ENCODE measurements at regions not wholly inside any gene's neighbourhood (a gene's known extent, or its start where the extent isn't known, plus 50 kb on each side); places are given as distances from the start of the nearest gene placed in this dataset.
A peak's percentile ranks its signal among the peaks of the same experiment; 100 is the strongest.
"Not testable (repeated sequence)": the region's sequence is repeated elsewhere in the genome, so short reads cannot be mapped to it uniquely, and the experiment has no call there.

DNA sequence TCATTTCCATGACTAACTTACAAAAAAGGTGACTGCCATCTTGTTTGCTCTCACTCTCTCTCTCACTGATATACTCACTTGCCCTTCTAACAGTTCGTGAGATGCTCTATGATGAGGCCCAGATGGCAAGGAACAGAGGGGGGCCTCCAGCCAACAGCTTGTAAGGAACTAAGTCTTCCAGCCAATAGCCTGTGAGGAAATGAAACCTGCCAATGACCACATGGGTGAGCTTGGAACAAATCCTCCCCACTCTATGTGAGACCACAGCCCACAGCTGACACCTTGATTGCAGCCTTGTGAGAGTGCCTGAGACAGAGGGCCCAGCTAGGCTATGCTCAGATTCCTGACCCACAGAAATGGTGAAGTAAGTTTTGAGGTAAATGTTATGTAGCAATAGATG lies 153.7 kb downstream of the HHIPL2 start:
- H3K9me3 ChIP-seq (replicated peaks) = no peaks in the 10 kb centered on the region
- DNase-seq (ENCODE audit: low read depth in 1 of 2, low spot score in 2 of 2) = no peak
- H3K4me1 ChIP-seq (replicated peaks) = no peaks in the 10 kb centered on the region
- H3K27me3 ChIP-seq (replicated peaks) = no peaks in the 10 kb centered on the region
- no peaks in the 10 kb centered on the region for H3K36me3 ChIP-seq
- H3K27ac ChIP-seq = no peak overlapping the region
- no peak overlapping the region for H3K4me3 ChIP-seq

GRCh38 chr1:222392556-222392955 lies 155.3 kb downstream of the HHIPL2 start:
- Histone ChIP-seq H3K36me3 (no peaks in the 10 kb centered on the region), H3K4me3 (no peak overlapping the region), H3K9me3 (replicated peaks) (no peaks in the 10 kb centered on the region), H3K4me1 (replicated peaks) (no peaks in the 10 kb centered on the region), H3K27ac (no peak overlapping the region), H3K27me3 (replicated peaks) (no peaks in the 10 kb centered on the region)
- no peak for DNase-seq (ENCODE audit: low read depth in 1 of 2, low spot score in 2 of 2)

DNA sequence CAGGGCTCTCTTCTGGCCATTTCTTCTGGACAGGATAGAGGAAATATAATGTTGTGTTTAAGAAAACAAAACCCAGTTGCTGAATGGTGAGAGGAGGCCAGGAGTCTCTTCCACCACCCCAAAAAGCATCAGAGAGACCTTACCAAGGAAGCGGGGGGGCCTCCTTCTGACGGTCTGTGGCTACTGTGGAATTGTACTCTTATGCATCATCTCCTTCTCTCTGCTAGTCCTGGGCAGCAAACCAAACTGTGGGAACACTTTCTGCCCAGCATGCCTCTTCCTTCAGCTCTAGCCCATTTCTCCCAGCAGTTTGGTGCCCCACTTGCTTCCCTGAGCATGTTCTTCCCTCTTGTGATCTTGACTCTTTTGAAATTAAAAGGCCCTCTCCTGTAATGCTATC lies 157.7 kb downstream of the HHIPL2 start:
- Histone ChIP-seq H3K4me1 (replicated peaks) (no peaks in the 10 kb centered on the region), H3K27me3 (replicated peaks) (no peaks in the 10 kb centered on the region), H3K9me3 (replicated peaks) (no peaks in the 10 kb centered on the region), H3K36me3 (no peaks in the 10 kb centered on the region), H3K27ac (no peak overlapping the region), H3K4me3 (no peak overlapping the region)
- DNase-seq (ENCODE audit: low read depth in 1 of 2, low spot score in 2 of 2) = no peak

- Histone ChIP-seq H3K27ac (no peak overlapping the region), H3K36me3 (no peaks in the 10 kb centered on the region), H3K4me1 (replicated peaks) (no peaks in the 10 kb centered on the region), H3K27me3 (replicated peaks) (no peaks in the 10 kb centered on the region), H3K4me3 (no peak overlapping the region), H3K9me3 (replicated peaks) (no peaks in the 10 kb centered on the region)
- no peak for DNase-seq (ENCODE audit: low read depth in 1 of 2, low spot score in 2 of 2)
Observed at GRCh38 chr1:222387007-222387814, 160.7 kb downstream of the HHIPL2 start.

DNA sequence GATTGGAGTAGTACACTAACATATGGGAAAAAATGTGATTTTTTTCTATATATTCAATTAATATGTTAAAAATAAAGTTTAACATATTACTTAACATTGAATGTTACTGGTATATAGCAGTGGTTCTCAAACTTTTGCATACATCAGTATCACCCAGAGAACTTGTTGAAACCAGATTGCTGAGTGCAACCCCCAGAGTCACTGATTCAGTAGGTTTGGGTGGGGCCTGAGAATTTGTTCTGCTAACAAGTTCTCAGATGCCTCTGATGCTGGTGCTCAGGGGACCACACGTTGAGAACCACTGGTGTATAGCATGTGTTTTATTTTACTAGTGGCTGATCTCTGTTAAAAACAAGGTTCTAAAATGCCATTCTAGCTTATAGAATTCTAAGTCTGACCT lies 161.9 kb downstream of the HHIPL2 start:
- Histone ChIP-seq H3K27ac (no peak overlapping the region), H3K9me3 (replicated peaks) (no peaks in the 10 kb centered on the region), H3K4me3 (no peak overlapping the region), H3K27me3 (replicated peaks) (no peaks in the 10 kb centered on the region), H3K36me3 (no peaks in the 10 kb centered on the region), H3K4me1 (replicated peaks) (no peaks in the 10 kb centered on the region)
- no peak for DNase-seq (ENCODE audit: low read depth in 1 of 2, low spot score in 2 of 2)

DNA sequence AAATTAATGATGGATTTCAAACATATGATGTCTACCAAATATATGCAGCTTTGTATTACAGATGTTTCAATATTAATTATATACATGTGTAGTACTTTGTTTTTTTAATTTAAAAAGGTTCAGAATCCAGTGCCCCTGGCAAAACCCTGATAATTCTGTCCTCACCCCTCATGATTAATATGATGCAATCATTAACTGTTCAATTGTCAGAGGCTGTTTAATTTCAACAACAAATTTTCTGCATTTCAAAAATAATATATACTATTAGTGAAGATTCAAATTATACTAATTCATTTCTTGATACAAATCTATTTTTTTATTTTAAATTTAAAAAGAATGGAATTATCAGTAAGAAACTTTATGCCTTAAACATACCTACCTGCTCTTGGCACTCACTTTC lies 162.6 kb downstream of the HHIPL2 start:
- Histone ChIP-seq H3K4me3 (no peak overlapping the region), H3K27me3 (replicated peaks) (no peaks in the 10 kb centered on the region), H3K27ac (no peak overlapping the region), H3K4me1 (replicated peaks) (no peaks in the 10 kb centered on the region), H3K36me3 (no peaks in the 10 kb centered on the region), H3K9me3 (replicated peaks) (no peaks in the 10 kb centered on the region)
- DNase-seq (ENCODE audit: low read depth in 1 of 2, low spot score in 2 of 2) = no peak

GRCh38 chr1:222384531-222384930 lies 163.4 kb downstream of the HHIPL2 start:
- DNase-seq (ENCODE audit: low read depth in 1 of 2, low spot score in 2 of 2) = no peak
- Histone ChIP-seq H3K4me1 (replicated peaks) (no peaks in the 10 kb centered on the region), H3K36me3 (no peaks in the 10 kb centered on the region), H3K4me3 (no peak overlapping the region), H3K27me3 (replicated peaks) (no peaks in the 10 kb centered on the region), H3K27ac (no peak overlapping the region), H3K9me3 (replicated peaks) (no peaks in the 10 kb centered on the region)

DNA sequence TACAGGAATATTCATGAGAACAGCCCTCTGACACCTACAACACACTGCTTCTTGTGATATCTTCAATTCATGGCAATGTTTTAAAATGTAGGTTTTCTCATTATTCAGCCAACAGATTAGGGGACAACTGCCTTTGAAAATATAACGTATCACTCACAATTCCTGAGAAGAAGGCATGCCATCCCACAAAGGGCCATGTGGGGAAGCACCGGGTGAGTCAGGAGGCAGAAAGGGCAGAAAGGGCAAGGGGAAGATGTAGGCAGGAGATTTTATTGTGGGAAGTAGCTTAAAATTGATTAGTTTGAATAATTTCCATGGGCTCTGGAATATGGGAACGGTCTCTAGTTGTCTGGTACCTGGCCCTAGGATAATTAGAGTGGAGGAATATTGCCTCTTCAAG lies 165.7 kb downstream of the HHIPL2 start:
- Histone ChIP-seq H3K27ac (no peak overlapping the region), H3K4me1 (replicated peaks) (peaks cover 5% of the 10 kb centered on the region), H3K36me3 (no peaks in the 10 kb centered on the region), H3K9me3 (replicated peaks) (no peaks in the 10 kb centered on the region), H3K4me3 (no peak overlapping the region), H3K27me3 (replicated peaks) (no peaks in the 10 kb centered on the region)
- DNase-seq (ENCODE audit: low read depth in 1 of 2, low spot score in 2 of 2) = no peak

- Histone ChIP-seq H3K9me3 (replicated peaks) (no peaks in the 10 kb centered on the region), H3K27me3 (replicated peaks) (no peaks in the 10 kb centered on the region), H3K4me3 (no peak overlapping the region), H3K36me3 (no peaks in the 10 kb centered on the region), H3K27ac (no peak overlapping the region), H3K4me1 (replicated peaks) (peaks cover 37% of the 10 kb centered on the region)
- DNase-seq (ENCODE audit: low read depth in 1 of 2, low spot score in 2 of 2) = no peak
Observed at GRCh38 chr1:222377428-222378088, 170.3 kb downstream of the HHIPL2 start.

GRCh38 chr1:222376791-222377190 lies 171.1 kb downstream of the HHIPL2 start:
- not testable (repeated sequence) for H3K27me3 ChIP-seq (replicated peaks); H3K4me3 ChIP-seq; H3K36me3 ChIP-seq; H3K9me3 ChIP-seq (replicated peaks)
- H3K27ac ChIP-seq = 0 out of 2 replicates have a peak overlapping the region, but pooled peaks have one; percentile 52
- peaks cover 45% of the 10 kb centered on the region for H3K4me1 ChIP-seq (replicated peaks)
- DNase-seq (ENCODE audit: low read depth in 1 of 2, low spot score in 2 of 2) = peak in 1 of 2 experiments; percentile 18

DNA sequence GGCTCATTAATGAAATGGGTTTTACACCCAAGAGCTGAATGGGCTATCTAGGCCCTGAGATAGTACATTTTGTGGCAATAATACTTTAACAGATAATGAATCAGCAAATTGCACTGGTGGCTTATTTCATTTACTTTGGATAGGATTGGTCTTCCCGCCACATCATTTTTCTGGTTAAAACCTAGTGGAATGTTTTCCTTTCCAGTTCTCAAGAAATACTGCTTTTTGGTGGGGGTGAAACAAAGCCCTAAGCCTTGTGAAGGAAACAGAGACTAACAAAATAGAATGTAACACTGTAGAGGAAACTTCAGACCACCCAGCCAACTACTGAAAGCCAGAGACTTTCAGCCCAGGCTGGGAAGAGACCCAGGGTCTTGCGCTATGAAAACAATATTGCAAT lies 172.2 kb downstream of the HHIPL2 start:
- DNase-seq (ENCODE audit: low read depth in 1 of 2, low spot score in 2 of 2) = peak in 1 of 2 experiments; percentile 44
- Histone ChIP-seq H3K4me3 (no peak overlapping the region), H3K27ac (peak overlapping the region; percentile 52), H3K9me3 (replicated peaks) (no peaks in the 10 kb centered on the region), H3K36me3 (no peaks in the 10 kb centered on the region), H3K27me3 (replicated peaks) (no peaks in the 10 kb centered on the region), H3K4me1 (replicated peaks) (peaks cover 56% of the 10 kb centered on the region)

DNA sequence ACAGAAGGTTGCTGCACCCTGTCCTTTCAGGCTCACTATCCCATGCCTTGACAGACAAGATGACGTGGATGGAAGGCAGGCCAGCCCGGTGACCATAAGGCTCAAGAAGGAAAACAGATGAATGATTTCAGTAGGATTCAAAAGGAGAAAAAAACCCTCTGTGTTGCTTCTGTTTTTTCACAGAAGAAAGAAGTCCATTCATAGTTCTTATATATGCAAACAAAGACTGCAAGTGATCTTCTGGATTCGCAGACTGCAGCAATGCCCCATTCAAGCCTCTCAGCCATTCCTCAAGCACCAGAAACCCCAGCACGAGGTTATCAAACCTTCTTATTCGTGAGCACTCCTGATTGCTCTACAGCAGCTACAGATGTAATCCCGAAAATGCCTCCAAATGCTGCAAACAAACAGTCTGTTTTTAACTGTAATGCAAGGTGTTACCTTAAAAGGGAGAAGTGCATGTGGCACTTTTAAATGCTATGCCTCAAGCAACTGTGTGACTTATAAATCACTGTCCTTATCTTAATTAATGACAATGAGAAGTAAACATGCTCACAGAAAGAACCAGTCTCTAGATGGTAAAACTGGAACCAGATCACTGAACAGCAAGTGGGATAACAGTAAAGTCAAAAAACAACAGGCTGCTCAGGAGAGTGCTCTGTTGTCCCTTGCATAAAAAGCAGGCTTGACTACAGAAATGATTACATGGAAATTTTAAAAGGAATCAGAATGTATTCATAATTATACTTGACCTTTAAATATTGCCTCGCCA lies 173.9 kb downstream of the HHIPL2 start:
- peaks cover 67% of the 10 kb centered on the region for H3K4me1 ChIP-seq (replicated peaks)
- no peak overlapping the region for H3K27ac ChIP-seq
- DNase-seq (ENCODE audit: low read depth in 1 of 2, low spot score in 2 of 2) = no peak
- no peaks in the 10 kb centered on the region for H3K9me3 ChIP-seq (replicated peaks)
- H3K4me3 ChIP-seq = no peak overlapping the region
- no peaks in the 10 kb centered on the region for H3K27me3 ChIP-seq (replicated peaks)
- no peaks in the 10 kb centered on the region for H3K36me3 ChIP-seq

DNA sequence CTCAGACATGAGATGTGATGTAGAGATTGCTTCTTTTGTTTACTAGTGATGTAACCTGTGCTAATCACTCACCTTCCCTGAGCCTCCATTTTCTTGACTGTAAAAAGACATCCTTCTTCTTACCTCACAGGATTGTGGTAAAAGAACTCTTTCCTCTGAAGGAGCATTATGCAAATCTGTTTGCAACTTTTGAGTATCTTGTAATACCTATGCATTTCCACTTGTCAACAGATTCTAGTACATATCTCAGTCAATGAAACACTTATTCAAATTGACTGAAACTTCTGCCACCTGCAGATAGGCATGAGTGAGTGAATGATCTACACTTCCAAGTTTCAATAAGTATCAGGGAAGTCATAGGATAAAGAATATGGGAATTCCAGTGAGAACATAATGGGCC lies 174.7 kb downstream of the HHIPL2 start:
- DNase-seq (ENCODE audit: low read depth in 1 of 2, low spot score in 2 of 2) = no peak
- Histone ChIP-seq H3K4me1 (replicated peaks) (peaks cover 67% of the 10 kb centered on the region), H3K9me3 (replicated peaks) (no peaks in the 10 kb centered on the region), H3K36me3 (no peaks in the 10 kb centered on the region), H3K4me3 (no peak overlapping the region), H3K27ac (peak overlapping the region; percentile 98; the same call in 1 of the 2 replicates), H3K27me3 (replicated peaks) (no peaks in the 10 kb centered on the region)

GRCh38 chr1:222372221-222372620 lies 175.7 kb downstream of the HHIPL2 start:
- Histone ChIP-seq H3K27me3 (replicated peaks) (no peaks in the 10 kb centered on the region), H3K4me1 (replicated peaks) (peaks cover 62% of the 10 kb centered on the region), H3K27ac (peak overlapping the region; percentile 98), H3K36me3 (no peaks in the 10 kb centered on the region), H3K4me3 (no peak overlapping the region), H3K9me3 (replicated peaks) (no peaks in the 10 kb centered on the region)
- peak in 1 of 2 experiments; percentile 21 for DNase-seq (ENCODE audit: low read depth in 1 of 2, low spot score in 2 of 2)
